AG04449 (cell line): ENCODE measurements at regions not wholly inside any gene's neighbourhood (a gene's known extent, or its start where the extent isn't known, plus 50 kb on each side); places are given as distances from the start of the nearest gene placed in this dataset.

Source experiments
- CTCF ChIA-PET: fragments of 350-600 bp; formaldehyde crosslinking; extraction: SDS; loops from one replicate; lab custom pipeline; 2021; ENCODE audit warnings: antibody characterized with exemption; lab: Yijun Ruan, JAX
- POLR2A ChIA-PET: fragments of 400-600, 350-600 bp; formaldehyde crosslinking; extraction: SDS; loops from one replicate; lab custom pipeline; 2020; ENCODE audit warnings: antibody characterized with exemption, inconsistent platforms; lab: Yijun Ruan, JAX
- DNase-seq: peaks from one replicate; pipeline ENCODE4 v3.0.0-alpha.2; 2010; ENCODE audit warnings: low read depth, low spot score
- H3K4me3 ChIP-seq: 2 replicates; pipeline ENCODE4 v1.5.1; 2011; ENCODE audit warnings: low read depth, mild to moderate bottlenecking, control low read depth, low read length
- CTCF ChIP-seq: IDR thresholded peaks from one replicate; pipeline ENCODE4 v1.5.1; 2011; ENCODE audit warnings: mild to moderate bottlenecking, moderate library complexity, low read length, control low read depth, inconsistent platforms; ENCODE audit not compliant: insufficient read depth; ENCODE audit errors: missing control alignments

DNA sequence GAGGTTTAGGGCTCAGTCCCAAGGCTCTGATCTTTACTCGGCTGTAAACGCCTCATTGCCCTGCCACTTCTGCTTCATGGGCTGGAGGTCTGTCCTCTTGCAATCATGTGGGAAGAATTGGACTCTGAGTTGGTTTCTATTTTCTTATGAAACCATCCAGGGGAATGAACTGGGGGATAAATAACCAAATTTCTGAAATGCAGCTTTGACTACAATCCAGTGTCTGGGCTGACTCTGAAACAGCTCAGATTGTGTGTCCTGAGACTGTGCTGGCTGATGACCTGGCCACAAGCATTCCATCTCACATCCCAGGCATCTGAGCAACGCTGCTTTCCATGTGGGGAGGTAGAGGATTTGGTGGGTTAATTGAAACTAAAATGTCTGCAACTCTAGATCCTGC is 71.0 kb upstream of the GALNT15 start:
- TF ChIP-seq CTCF, result no peak
- DNase-seq, result peak; percentile 89
- CTCF ChIA-PET, result interaction anchor here (0.9 to 2.3 kb wide), 9 partner anchors 11 to 73 kb away, joined by 3 to 11 read pairs (median 4); partner anchors contain the start of gene GALNT15
- peak overlapping the region; percentile 20 for H3K4me3 ChIP-seq
- POLR2A ChIA-PET, result interaction anchor here (1.1 to 2.6 kb wide), 9 partner anchors 9 to 70 kb away, joined by 3 to 21 read pairs (median 7); no protein-coding TSS in a partner anchor

- POLR2A ChIA-PET, result interaction anchor here (1.1 to 2.6 kb wide), 6 partner anchors 9 to 44 kb away, joined by 5 to 21 read pairs (median 9); no protein-coding TSS in a partner anchor
- TF ChIP-seq CTCF, result no peak
- H3K4me3 ChIP-seq, result no peak overlapping the region
- CTCF ChIA-PET, result interaction anchor here (1.1 to 2.3 kb wide), 5 partner anchors 12 to 70 kb away, joined by 3 to 11 read pairs (median 4); partner anchors contain the start of gene GALNT15
- DNase-seq, result no peak
These were observed 70.3 kb upstream of the GALNT15 start for GRCh38 chr3:16104156-16104555.

- POLR2A ChIA-PET, result no interaction called here
- TF ChIP-seq CTCF, result no peak
- no peak overlapping the region for H3K4me3 ChIP-seq
- CTCF ChIA-PET, result no interaction called here
- no peak for DNase-seq
These were observed 68.4 kb upstream of the GALNT15 start for GRCh38 chr3:16106050-16106449.

DNA sequence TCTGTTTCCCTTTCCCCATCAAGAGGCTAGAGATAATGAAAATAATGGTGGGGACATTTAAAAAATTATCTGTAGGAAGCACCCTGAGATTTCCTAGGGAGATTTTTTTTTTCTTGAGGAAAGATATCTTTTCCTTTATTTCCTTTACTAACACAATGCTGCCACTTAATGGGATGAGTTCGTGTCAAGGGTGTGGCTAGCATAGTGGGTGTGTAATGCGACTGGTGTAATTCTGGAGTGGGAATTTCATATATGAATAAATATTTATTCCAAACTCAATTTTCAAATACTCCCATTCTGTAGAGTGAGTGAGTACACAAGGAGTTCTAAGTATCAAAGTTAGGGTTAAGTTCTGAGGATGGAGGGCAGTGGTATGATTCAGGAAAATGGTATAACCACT is 66.1 kb upstream of the GALNT15 start:
- ChIA-PET CTCF (no interaction called here), POLR2A (no interaction called here)
- TF ChIP-seq CTCF, result no peak
- no peak overlapping the region for H3K4me3 ChIP-seq
- no peak for DNase-seq

DNA sequence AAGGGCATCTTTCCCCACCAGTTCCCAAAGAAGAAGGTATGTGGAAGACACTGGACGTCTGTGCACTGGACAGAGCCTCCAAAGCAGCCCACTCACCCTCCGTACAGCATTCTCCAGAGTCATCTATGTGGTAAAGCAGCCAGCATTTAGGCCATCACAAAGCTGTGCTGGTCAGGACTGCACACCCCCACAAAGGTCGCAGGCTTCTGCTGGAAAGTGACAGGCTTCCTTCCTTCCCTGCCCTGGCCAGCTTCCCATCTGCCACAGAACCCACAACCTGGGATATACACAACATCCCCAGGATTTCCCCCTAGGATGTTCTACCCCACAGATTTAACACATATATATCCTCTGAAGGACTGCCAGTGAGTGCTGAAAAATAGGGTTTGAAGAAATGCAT is 64.6 kb upstream of the GALNT15 start:
- ChIA-PET POLR2A (no interaction called here), CTCF (interaction anchor here (1.0 to 2.3 kb wide), 3 partner anchors 11 to 69 kb away, joined by 3 to 8 read pairs (median 6); no protein-coding TSS in a partner anchor)
- no peak for TF ChIP-seq CTCF
- DNase-seq, result no peak
- no peak overlapping the region for H3K4me3 ChIP-seq

- CTCF ChIA-PET, result interaction anchor here (0.9 to 2.4 kb wide), 5 partner anchors 8 to 64 kb away, joined by 3 to 6 read pairs (median 4); partner anchors contain the start of gene GALNT15
- DNase-seq, result no peak
- no peak for TF ChIP-seq CTCF
- no peak overlapping the region for H3K4me3 ChIP-seq
- POLR2A ChIA-PET, result interaction anchor here (0.6 to 1.4 kb wide), 3 partner anchors 9 to 47 kb away, joined by 3 to 6 read pairs (median 5); no protein-coding TSS in a partner anchor
These were observed 61.5 kb upstream of the GALNT15 start for GRCh38 chr3:16112910-16113504.
